ENCODE measurements at regions not wholly inside any gene's neighbourhood (a gene's known extent, or its start where the extent isn't known, plus 50 kb on each side); places are given as distances from the start of the nearest gene placed in this dataset.

DNA sequence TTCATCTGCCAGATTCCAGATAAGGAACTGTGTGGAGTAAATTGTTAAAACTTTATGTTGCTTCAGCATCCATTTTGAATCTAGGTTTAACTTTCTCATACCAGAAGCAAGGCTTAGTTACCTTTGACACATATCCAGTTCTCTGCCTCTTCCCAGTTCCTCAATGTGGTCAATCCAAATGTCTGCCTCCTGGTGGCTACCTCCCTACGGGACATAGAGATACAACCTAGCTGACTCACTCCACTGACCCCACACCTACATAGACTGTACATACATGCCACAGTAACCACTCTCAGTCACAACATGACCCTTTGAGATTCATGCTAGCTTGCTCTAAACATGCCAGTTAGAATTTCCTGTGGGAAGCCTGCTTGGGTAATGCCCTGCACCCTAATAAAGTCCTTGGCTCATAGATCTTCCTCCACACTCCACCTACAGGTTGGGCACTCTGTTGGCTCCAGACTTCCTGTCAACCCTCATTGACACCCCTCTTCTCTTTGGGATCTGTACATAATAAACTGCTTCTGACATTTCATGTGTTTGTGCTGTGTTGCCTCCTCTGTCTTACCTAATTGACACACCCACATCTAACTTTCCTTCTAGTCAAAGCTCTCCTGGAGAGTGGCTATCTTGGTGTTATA lies 278.1 kb downstream of the HTR7 start:
- Histone ChIP-seq H3K9me3 (no peaks in the 10 kb centered on the region), H3K27me3 (no peaks in the 10 kb centered on the region), H3K36me3 (no peaks in the 10 kb centered on the region), H3K4me3 (no peak overlapping the region), H3K27ac (no peak overlapping the region), H3K4me1 (no peaks in the 10 kb centered on the region)
- intact Hi-C loops (cut with DNase I; ENCODE audit: low total_unique reads), result no loop called here
- DNase-seq, result no peak
- TF ChIP-seq, protein P1, sequence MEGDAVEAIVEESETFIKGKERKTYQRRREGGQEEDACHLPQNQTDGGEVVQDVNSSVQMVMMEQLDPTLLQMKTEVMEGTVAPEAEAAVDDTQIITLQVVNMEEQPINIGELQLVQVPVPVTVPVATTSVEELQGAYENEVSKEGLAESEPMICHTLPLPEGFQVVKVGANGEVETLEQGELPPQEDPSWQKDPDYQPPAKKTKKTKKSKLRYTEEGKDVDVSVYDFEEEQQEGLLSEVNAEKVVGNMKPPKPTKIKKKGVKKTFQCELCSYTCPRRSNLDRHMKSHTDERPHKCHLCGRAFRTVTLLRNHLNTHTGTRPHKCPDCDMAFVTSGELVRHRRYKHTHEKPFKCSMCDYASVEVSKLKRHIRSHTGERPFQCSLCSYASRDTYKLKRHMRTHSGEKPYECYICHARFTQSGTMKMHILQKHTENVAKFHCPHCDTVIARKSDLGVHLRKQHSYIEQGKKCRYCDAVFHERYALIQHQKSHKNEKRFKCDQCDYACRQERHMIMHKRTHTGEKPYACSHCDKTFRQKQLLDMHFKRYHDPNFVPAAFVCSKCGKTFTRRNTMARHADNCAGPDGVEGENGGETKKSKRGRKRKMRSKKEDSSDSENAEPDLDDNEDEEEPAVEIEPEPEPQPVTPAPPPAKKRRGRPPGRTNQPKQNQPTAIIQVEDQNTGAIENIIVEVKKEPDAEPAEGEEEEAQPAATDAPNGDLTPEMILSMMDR (IDR thresholded peaks at IDR 0.05), result no peak
- TF ChIP-seq POLR2A (IDR thresholded peaks at IDR 0.05), result no peak

GRCh38 chr10:90583416-90583815 lies 274.4 kb downstream of the HTR7 start:
- TF ChIP-seq POLR2A (IDR thresholded peaks at IDR 0.05), result no peak
- TF ChIP-seq, protein P1 (IDR thresholded peaks at IDR 0.05), result no peak
- no peaks in the 10 kb centered on the region for H3K9me3 ChIP-seq
- intact Hi-C loops (cut with DNase I; ENCODE audit: low total_unique reads), result no loop called here
- H3K27ac ChIP-seq, result no peak overlapping the region
- H3K27me3 ChIP-seq, result no peaks in the 10 kb centered on the region
- H3K4me1 ChIP-seq, result no peaks in the 10 kb centered on the region
- no peak for DNase-seq
- no peak overlapping the region for H3K4me3 ChIP-seq
- H3K36me3 ChIP-seq, result no peaks in the 10 kb centered on the region

- Histone ChIP-seq H3K4me1 (no peaks in the 10 kb centered on the region), H3K9me3 (no peaks in the 10 kb centered on the region), H3K36me3 (no peaks in the 10 kb centered on the region), H3K27ac (no peak overlapping the region), H3K27me3 (no peaks in the 10 kb centered on the region), H3K4me3 (no peak overlapping the region)
- intact Hi-C loops (cut with DNase I; ENCODE audit: low total_unique reads), result no loop called here
- DNase-seq, result no peak
- no peak for TF ChIP-seq POLR2A (IDR thresholded peaks at IDR 0.05)
- TF ChIP-seq, protein P1 (IDR thresholded peaks at IDR 0.05), result no peak
Observed at GRCh38 chr10:90587081-90587491, 270.8 kb downstream of the HTR7 start.

- DNase-seq, result no peak
- Histone ChIP-seq H3K4me1 (no peaks in the 10 kb centered on the region), H3K9me3 (no peaks in the 10 kb centered on the region), H3K27ac (no peak overlapping the region), H3K4me3 (no peak overlapping the region), H3K27me3 (no peaks in the 10 kb centered on the region), H3K36me3 (no peaks in the 10 kb centered on the region)
- intact Hi-C loops (cut with DNase I; ENCODE audit: low total_unique reads), result no loop called here
- TF ChIP-seq, protein P1 (IDR thresholded peaks at IDR 0.05), result no peak
- TF ChIP-seq POLR2A (IDR thresholded peaks at IDR 0.05), result no peak
Observed at GRCh38 chr10:90587561-90587960, 270.3 kb downstream of the HTR7 start.

DNA sequence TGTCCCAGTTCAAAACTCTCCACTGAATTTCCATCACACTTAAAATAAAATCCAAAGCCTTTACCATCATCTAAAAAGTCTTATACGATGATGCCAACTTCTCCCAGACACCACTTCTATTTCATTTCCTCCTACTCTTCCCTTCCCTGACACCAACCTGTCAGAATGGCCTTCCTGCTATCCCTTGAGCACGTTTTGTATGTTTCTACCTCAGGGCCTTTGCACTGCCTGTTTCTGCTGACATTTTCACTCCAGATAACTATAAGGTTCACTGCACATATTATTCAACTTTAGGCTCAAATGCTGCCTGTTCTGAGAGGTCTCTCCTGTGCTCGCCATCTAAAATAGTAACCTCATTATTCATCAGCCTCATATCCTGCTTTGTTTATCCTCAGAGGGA lies 269.6 kb downstream of the HTR7 start:
- H3K9me3 ChIP-seq, result no peaks in the 10 kb centered on the region
- no peaks in the 10 kb centered on the region for H3K4me1 ChIP-seq
- TF ChIP-seq, protein P1 (IDR thresholded peaks at IDR 0.05), result no peak
- no peak for TF ChIP-seq POLR2A (IDR thresholded peaks at IDR 0.05)
- DNase-seq, result no peak
- intact Hi-C loops (cut with DNase I; ENCODE audit: low total_unique reads), result no loop called here
- no peaks in the 10 kb centered on the region for H3K27me3 ChIP-seq
- H3K4me3 ChIP-seq, result no peak overlapping the region
- no peak overlapping the region for H3K27ac ChIP-seq
- H3K36me3 ChIP-seq, result no peaks in the 10 kb centered on the region
